H1 (cell line): ENCODE measurements at regions not wholly inside any gene's neighbourhood (a gene's known extent, or its start where the extent isn't known, plus 50 kb on each side); places are given as distances from the start of the nearest gene placed in this dataset.

Source experiments
- BRCA1 ChIP-seq: IDR thresholded peaks from 2 replicates; pipeline ENCODE4 v1.6.1; 2012; ENCODE audit warnings: low read depth, low read length, improper control_type of control experiment
- SP1 ChIP-seq: IDR thresholded peaks from 2 replicates; pipeline ENCODE4 v1.6.1; 2011; ENCODE audit warnings: low read depth, low read length
- TAF1 ChIP-seq: IDR thresholded peaks from 2 replicates; pipeline ENCODE4 v1.6.1; 2011; ENCODE audit warnings: mild to moderate bottlenecking, low read depth, low read length
- TF ChIP-seq, protein P1 (sequence below): IDR thresholded peaks from 2 replicates; pipeline ENCODE4 v1.6.1; 2012; ENCODE audit warnings: low read length, inconsistent platforms
- TF ChIP-seq, protein P2 (sequence below), 3 experiments: IDR thresholded peaks; 1 replicate in 2 of 3; 2 replicates in 1 of 3; pipeline versions ENCODE4 v1.5.1 to v1.6.1; 2011; ENCODE audit warnings: low read length in 3 of 3, mild to moderate bottlenecking in 3 of 3, inconsistent platforms in 2 of 3, low read depth in 1 of 3, moderate library complexity in 1 of 3; ENCODE audit not compliant: insufficient read depth in 1 of 3; ENCODE audit errors: control extremely low read depth in 1 of 3

DNA sequence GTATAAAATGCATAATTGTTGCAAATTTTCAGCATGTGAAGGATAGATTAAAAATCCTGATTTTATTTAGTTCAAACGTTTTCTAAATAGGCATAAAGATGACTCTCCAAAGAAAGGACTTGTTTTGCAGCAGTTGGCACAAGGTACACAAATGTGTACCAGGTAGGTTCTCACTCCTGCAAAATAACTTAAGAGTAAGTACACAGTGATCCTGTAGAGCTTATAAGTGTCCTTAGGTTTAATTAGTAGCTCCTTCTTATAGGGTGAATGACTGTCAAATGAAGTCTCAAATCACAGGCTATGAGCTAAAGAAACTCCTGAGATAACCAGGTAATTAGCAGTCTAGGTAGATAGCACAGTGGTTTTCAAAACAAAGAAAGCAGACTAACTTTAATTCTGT, 330.6 kb upstream of the MDGA2 start (continued):
- TF ChIP-seq, protein P1, sequence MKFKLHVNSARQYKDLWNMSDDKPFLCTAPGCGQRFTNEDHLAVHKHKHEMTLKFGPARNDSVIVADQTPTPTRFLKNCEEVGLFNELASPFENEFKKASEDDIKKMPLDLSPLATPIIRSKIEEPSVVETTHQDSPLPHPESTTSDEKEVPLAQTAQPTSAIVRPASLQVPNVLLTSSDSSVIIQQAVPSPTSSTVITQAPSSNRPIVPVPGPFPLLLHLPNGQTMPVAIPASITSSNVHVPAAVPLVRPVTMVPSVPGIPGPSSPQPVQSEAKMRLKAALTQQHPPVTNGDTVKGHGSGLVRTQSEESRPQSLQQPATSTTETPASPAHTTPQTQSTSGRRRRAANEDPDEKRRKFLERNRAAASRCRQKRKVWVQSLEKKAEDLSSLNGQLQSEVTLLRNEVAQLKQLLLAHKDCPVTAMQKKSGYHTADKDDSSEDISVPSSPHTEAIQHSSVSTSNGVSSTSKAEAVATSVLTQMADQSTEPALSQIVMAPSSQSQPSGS, result no peak
- TF ChIP-seq, protein P2, sequence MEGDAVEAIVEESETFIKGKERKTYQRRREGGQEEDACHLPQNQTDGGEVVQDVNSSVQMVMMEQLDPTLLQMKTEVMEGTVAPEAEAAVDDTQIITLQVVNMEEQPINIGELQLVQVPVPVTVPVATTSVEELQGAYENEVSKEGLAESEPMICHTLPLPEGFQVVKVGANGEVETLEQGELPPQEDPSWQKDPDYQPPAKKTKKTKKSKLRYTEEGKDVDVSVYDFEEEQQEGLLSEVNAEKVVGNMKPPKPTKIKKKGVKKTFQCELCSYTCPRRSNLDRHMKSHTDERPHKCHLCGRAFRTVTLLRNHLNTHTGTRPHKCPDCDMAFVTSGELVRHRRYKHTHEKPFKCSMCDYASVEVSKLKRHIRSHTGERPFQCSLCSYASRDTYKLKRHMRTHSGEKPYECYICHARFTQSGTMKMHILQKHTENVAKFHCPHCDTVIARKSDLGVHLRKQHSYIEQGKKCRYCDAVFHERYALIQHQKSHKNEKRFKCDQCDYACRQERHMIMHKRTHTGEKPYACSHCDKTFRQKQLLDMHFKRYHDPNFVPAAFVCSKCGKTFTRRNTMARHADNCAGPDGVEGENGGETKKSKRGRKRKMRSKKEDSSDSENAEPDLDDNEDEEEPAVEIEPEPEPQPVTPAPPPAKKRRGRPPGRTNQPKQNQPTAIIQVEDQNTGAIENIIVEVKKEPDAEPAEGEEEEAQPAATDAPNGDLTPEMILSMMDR (IDR thresholded peaks at IDR 0.05; ENCODE audit: control extremely low read depth in 1 of 3, insufficient read depth in 1 of 3, low read depth in 1 of 3, low read length in 3 of 3), result no peak
- TF ChIP-seq BRCA1 (no peak), SP1 (no peak), TAF1 (no peak)
